ENCODE measurements at regions not wholly inside any gene's neighbourhood (a gene's known extent, or its start where the extent isn't known, plus 50 kb on each side); places are given as distances from the start of the nearest gene placed in this dataset.

DNA sequence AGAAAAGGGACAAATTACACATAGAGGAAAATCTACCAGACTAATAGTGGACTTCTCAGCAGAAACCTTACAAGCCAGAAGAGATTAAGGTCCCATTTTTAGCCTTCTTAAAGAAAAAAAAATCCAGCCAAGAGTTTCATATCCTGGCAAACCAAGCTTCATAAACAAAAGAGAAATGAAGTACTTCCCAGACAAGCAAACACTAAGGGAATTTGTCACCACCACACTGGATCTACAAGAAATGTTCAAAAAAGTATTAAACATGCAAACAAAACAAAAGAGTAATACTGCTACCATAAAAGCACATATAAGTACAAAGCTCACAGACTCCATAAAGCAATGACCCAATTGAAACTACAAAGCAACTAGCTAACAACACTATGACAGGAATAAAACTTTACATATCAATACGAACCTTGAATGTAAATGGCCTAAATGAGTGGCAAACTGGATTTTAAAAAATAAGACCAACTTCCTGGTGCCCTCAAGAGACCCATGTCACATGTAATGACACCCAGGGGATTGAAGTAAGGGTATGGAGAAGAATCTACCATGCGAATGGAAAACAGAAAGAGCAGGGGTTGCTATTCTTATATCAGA is 260.7 kb upstream of the PPP2R2D start:
- DNase-seq = no peak

- peak; percentile 61 for DNase-seq
These were observed 259.6 kb upstream of the PPP2R2D start for GRCh38 chr10:131641231-131641630.

DNA sequence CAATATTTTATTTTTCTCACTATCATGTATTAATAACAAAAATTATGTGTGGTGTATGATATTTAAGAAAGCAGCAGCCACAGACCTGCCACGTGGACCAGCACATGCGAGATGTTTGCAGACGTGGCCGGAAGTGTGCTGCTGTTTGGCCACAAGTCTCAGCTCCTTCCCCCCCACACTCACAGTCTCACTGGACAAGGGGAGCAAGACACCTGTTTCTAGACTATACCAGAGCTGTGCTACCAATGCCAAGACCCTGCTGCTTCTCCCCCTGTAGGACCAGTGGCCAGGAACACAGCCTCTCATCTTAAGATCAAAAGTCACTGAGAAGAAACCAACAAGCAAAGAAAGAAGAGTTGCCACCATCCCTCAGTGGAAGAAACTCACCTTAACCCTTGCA is 258.9 kb upstream of the PPP2R2D start:
- DNase-seq = no peak

DNA sequence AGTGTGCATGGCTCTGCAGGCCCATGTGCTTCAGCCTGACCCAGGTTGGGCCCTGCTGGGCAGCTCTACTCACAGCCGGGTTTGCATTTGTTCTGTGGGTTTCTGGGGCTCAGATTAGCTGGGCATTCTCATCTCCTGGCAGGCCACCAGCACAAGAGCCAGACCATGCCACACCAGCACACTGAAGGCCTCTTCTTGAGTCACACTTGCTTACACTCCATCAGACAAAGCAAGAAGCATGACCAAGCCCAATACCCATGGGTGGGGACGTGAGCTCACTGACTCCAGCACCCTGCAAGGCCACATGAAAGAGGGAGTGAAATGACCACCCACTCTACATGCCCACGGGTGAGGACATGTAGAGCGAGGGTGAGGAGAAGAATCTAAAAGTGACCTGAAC is 257.8 kb upstream of the PPP2R2D start:
- no peak for DNase-seq

- DNase-seq = no peak
These were observed 256.5 kb upstream of the PPP2R2D start for GRCh38 chr10:131644289-131644688.

- no peak for DNase-seq
These were observed 255.7 kb upstream of the PPP2R2D start for GRCh38 chr10:131644864-131645658.

- DNase-seq = no peak
These were observed 255.1 kb upstream of the PPP2R2D start for GRCh38 chr10:131645756-131646155.

GRCh38 chr10:131646551-131647525 is 254.0 kb upstream of the PPP2R2D start:
- DNase-seq = no peak

DNA sequence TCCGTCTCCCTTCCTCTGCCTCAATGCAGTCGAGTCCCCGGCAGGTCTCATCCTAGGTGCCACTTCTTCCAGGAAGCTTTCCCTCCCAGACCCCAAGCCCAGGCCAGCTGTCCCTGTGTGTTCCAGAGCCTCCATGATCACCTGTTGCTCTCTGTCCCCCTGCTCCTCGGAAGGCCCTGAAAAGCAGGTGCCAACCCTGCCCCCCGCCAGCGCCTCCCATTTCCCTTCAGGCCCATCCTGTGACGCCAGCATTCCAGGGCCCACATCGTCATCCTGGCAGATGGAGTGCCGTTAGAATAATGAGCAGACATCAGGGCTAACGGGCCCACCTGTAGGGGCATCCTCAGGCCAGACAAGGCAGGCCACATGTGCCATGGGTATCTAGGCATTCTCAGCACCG is 253.0 kb upstream of the PPP2R2D start:
- no peak for DNase-seq

GRCh38 chr10:131648386-131649020 is 252.3 kb upstream of the PPP2R2D start:
- DNase-seq = no peak

DNA sequence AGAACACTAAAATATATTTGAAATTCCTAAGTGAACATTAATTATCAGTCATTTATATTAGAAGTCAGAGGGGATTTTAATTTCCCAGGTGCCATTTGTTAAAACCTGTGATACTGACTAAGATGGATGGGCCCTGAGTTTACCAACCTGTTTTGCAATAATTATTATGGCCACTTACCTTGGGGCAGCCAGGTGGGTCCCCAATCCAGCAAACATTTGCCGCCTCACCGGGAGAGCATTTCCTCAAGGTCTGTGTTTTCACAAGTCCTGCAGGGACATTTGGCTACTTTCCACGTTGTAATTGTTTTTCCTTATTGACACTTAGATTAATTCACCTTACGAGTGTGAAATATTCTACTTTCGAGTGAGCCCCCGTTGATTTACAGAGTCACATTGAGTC is 251.2 kb upstream of the PPP2R2D start:
- DNase-seq = no peak

- DNase-seq = no peak
These were observed 250.6 kb upstream of the PPP2R2D start for GRCh38 chr10:131650169-131650705.

GRCh38 chr10:131650771-131651673 is 249.8 kb upstream of the PPP2R2D start:
- no peak for DNase-seq

DNA sequence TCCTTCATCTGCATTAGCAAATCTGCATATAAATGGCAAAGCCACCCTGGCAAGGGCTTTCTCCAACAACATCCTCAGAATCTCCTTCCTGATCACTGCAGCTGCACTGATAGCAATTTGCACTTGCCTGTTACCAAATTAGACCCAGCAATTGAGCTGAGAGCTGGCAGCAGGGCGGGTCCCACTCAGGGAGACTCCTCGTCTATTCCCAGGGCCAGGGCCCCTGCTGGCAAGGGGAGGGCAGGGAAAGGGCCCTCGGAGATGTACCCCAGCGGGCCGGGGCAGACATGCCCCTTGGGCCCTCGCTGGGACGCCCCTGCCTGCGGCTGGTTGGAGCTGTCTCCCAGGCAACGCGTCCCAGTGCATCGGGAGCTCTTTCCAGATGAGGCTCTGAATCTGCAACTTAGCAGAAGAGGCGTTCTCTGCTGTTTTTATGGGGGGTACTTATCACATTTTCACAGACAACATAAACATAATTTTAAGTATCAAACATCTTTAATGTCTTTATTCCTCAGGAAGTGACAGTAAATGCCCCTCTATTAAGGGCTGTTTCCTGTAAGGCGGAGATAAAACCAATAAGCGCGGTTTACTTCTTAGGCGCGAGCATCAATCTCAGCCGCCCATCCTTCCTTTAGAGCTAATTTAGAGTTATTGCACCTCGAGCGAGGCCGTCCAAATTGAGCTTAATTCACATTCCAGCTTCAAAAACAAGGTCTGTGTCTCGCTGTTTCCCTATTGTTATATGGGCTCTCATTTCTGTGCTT is 249.0 kb upstream of the PPP2R2D start:
- no peak for DNase-seq

- DNase-seq = no peak
These were observed 248.2 kb upstream of the PPP2R2D start for GRCh38 chr10:131652438-131653139.

GRCh38 chr10:131653140-131653539 is 247.7 kb upstream of the PPP2R2D start:
- DNase-seq = no peak

DNA sequence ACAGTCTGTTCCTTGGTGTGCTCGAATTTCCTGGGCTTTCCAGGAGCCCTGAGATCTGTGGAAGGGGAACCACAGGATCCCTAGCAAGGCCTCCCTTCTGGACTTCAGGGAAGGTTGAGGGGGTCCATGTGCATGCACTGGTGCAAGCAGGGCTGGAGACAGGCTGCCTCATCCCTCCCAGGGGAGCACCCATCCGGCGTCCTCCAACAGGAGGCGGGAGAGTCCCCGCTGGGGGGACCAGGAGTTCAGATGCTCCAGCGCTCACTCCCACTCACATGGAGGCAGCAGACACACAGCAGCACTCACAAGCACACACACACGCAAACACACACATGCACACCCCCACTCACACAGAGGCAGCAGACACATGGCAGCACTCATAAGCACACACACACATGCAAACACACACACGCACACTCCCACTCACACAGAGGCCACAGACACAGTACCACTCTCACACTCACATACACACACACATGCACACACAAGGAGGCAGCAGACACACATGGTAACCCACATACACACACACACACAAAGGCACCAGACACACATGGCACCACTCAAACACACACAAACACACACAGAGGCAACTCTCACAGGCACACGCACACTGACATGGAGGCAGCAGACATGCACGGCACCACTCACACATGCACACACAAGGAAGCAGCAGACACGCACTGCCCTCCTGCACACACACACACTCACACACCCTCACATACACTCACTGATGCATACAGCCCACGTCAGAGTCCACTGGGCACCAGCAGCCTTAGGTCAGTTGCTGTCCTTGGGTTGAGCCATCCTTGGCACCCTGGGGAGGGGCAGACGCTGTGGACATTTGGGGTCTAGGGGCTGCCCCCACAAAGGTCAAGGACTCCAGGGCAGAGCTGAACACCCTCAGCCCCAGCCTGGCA is 247.0 kb upstream of the PPP2R2D start:
- DNase-seq = no peak

DNA sequence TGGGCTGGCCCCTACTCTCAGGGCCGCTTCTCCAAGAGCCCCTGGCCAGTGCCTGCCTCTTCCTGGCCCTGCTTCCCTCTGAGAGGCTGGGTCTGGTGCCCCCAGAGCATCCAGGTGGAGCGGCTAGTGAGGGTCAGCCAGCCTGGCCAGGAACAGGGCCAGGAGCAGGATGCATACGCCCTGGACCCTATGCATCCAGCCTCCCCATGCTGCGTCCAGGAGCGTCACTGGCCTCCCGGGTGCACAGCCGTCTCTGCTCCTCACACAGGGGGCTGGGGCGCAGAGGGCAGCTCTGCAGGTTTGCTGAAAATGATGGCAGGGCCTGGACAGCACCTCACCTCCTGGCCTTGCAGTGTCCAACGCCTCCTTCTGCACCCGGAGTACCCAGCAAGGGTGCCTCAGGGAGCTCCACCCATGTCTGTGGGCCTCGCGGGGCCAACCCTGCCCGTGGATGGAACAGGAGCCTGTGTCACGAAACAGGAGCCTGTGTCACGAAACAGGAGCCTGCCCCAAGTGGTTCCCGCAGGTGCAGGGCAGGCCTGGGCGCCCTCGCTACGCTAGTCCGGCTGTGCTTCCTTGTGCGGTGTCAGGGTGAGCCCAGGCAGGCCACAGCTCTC is 246.2 kb upstream of the PPP2R2D start:
- no peak for DNase-seq
